Trophoblast cell (in vitro differentiated cells and primary cell): ENCODE measurements at regions not wholly inside any gene's neighbourhood (a gene's known extent, or its start where the extent isn't known, plus 50 kb on each side); places are given as distances from the start of the nearest gene placed in this dataset.
"Not testable (repeated sequence)": the region's sequence is repeated elsewhere in the genome, so short reads cannot be mapped to it uniquely, and the experiment has no call there.

Experiments
- DNase-seq, 2 donors: peaks; one replicate each; pipeline ENCODE4 v3.0.0-alpha.2; 2016
- H2AFZ ChIP-seq: 2 replicates; pipeline ENCODE4 v1.6.1; 2013; ENCODE audit warnings: low read length, moderate library complexity, mild to moderate bottlenecking; ENCODE audit not compliant: insufficient read depth, poor library complexity
- H2AK5ac ChIP-seq: 2 replicates; pipeline ENCODE4 v1.6.1; 2013; ENCODE audit warnings: mild to moderate bottlenecking, low read length
- H2BK120ac ChIP-seq: 2 replicates; pipeline ENCODE4 v1.6.1; 2013; ENCODE audit warnings: low read length, mild to moderate bottlenecking, moderate library complexity; ENCODE audit not compliant: insufficient read depth, poor library complexity
- H2BK12ac ChIP-seq: 2 replicates; pipeline ENCODE4 v1.6.1; 2013; ENCODE audit warnings: mild to moderate bottlenecking, low read length, moderate library complexity
- H2BK5ac ChIP-seq: 2 replicates; pipeline ENCODE4 v1.6.1; 2013; ENCODE audit warnings: low read length, low read depth, moderate library complexity, mild to moderate bottlenecking; ENCODE audit not compliant: poor library complexity
- H3K14ac ChIP-seq: 2 replicates; pipeline ENCODE4 v1.6.1; 2013; ENCODE audit warnings: mild to moderate bottlenecking, low read length
- H3K18ac ChIP-seq: 2 replicates; pipeline ENCODE4 v1.6.1; 2013; ENCODE audit warnings: mild to moderate bottlenecking, low read length
- H3K23ac ChIP-seq: 2 replicates; pipeline ENCODE4 v1.6.1; 2013; ENCODE audit warnings: low read length
- H3K27ac ChIP-seq: 2 replicates; pipeline ENCODE4 v1.5.1; 2013; ENCODE audit warnings: low read depth, mild to moderate bottlenecking, inconsistent platforms, low read length, moderate library complexity
- H3K27me3 ChIP-seq: 2 replicates; pipeline ENCODE4 v1.6.1; 2013; ENCODE audit warnings: inconsistent platforms, mild to moderate bottlenecking, low read length, moderate library complexity; ENCODE audit not compliant: insufficient read depth
- H3K36me3 ChIP-seq, 2 experiments: 1 replicate in 1 of 2; 2 replicates in 1 of 2; pipeline ENCODE4 v1.6.1; 2013; ENCODE audit warnings: low read length in 2 of 2, mild to moderate bottlenecking in 2 of 2, moderate library complexity in 1 of 2; ENCODE audit not compliant: insufficient read depth in 2 of 2, control insufficient read depth in 1 of 2
- H3K4ac ChIP-seq: 2 replicates; pipeline ENCODE4 v1.6.1; 2013; ENCODE audit warnings: low read depth, mild to moderate bottlenecking, low read length, moderate library complexity
- H3K4me1 ChIP-seq, 2 experiments: 1 replicate in 1 of 2; 2 replicates in 1 of 2; pipeline ENCODE4 v1.6.1; 2013; ENCODE audit warnings: low read length in 2 of 2, mild to moderate bottlenecking in 2 of 2, moderate library complexity in 1 of 2; ENCODE audit not compliant: insufficient read depth in 2 of 2, control insufficient read depth in 1 of 2
- H3K4me2 ChIP-seq: 2 replicates; pipeline ENCODE4 v1.6.1; 2013; ENCODE audit warnings: inconsistent platforms, mild to moderate bottlenecking, low read length, moderate library complexity
- H3K4me3 ChIP-seq: 2 replicates; pipeline ENCODE4 v1.5.1; 2013; ENCODE audit warnings: mild to moderate bottlenecking, low read depth, low read length, inconsistent platforms
- H3K79me1 ChIP-seq: one replicate; pipeline ENCODE4 v1.6.1; 2013; ENCODE audit warnings: low read length
- H3K79me2 ChIP-seq: 2 replicates; pipeline ENCODE4 v1.6.1; 2013; ENCODE audit warnings: low read length, mild to moderate bottlenecking; ENCODE audit not compliant: control insufficient read depth, insufficient read depth, poor library complexity
- H3K9ac ChIP-seq: 2 replicates; pipeline ENCODE4 v1.6.1; 2013; ENCODE audit warnings: mild to moderate bottlenecking, low read length
- H3K9me3 ChIP-seq: 2 replicates; pipeline ENCODE4 v1.6.1; 2013; ENCODE audit warnings: low read depth, mild to moderate bottlenecking, control low read depth, inconsistent platforms, low read length; ENCODE audit not compliant: insufficient read depth
- H4K12ac ChIP-seq: 2 replicates; pipeline ENCODE4 v1.6.1; 2013; ENCODE audit warnings: low read depth, mild to moderate bottlenecking, low read length, moderate library complexity
- H4K8ac ChIP-seq: 2 replicates; pipeline ENCODE4 v1.6.1; 2013; ENCODE audit warnings: low read depth, mild to moderate bottlenecking, low read length, moderate library complexity
- H4K91ac ChIP-seq: one replicate; pipeline ENCODE4 v1.6.1; 2013; ENCODE audit warnings: low read depth, mild to moderate bottlenecking, low read length, moderate library complexity
- WGBS: extraction: QIAGEN DNeasy Blood & Tissue Kit; methylation state at CpG from one replicate; pipeline ENCODE4 v1.1.7; 2013; ENCODE audit warnings: missing lambda C conversion rate; ENCODE audit not compliant: insufficient read length, insufficient coverage; ENCODE audit errors: extremely low coverage; 5-methylcytosine and 5-hydroxymethylcytosine counted together

DNA sequence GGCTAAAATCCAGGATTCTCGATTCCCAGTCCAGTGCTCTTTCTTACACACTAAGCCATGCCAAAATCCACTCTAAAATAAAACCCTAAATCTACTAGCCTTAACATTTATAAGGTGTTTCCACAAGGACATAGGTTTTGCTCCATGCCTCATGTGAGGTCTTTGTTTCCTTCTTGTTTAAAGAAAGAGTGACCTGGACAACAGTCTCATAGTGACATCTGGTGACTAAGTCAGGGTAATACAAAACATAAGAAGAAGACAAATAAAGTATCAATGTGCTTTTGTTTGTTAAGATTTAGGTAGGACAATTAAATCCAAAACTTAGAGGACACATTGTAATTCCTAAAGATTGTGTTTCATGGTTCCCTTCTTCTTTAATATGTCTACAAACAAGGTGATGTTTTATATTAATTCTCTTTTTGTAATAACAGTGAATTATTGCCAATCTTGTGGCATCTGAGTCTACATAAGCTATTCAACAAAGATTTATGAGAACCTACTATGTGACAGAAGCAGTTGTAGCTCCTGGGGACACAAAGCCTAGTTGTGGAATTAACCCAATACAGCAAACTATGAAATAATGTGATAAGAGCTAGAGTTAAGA lies 93.0 kb upstream of the TRIM77 start:
- not testable (repeated sequence) for H4K12ac ChIP-seq, H3K14ac ChIP-seq, H2BK5ac ChIP-seq, H3K23ac ChIP-seq, H3K79me2 ChIP-seq, H3K4me2 ChIP-seq, H3K4ac ChIP-seq, H4K8ac ChIP-seq, H2AFZ ChIP-seq, H3K27ac ChIP-seq, H3K4me3 ChIP-seq, H3K36me3 ChIP-seq, H3K9me3 ChIP-seq, H3K4me1 ChIP-seq, H3K79me1 ChIP-seq, H3K9ac ChIP-seq, H2AK5ac ChIP-seq, H2BK120ac ChIP-seq, H3K27me3 ChIP-seq, H3K18ac ChIP-seq, H4K91ac ChIP-seq, H2BK12ac ChIP-seq
- peak in 1 of 2 donors; percentile 27 for DNase-seq
- WGBS: no CpG with 5 or more reads among the region's 1 CpG

DNA sequence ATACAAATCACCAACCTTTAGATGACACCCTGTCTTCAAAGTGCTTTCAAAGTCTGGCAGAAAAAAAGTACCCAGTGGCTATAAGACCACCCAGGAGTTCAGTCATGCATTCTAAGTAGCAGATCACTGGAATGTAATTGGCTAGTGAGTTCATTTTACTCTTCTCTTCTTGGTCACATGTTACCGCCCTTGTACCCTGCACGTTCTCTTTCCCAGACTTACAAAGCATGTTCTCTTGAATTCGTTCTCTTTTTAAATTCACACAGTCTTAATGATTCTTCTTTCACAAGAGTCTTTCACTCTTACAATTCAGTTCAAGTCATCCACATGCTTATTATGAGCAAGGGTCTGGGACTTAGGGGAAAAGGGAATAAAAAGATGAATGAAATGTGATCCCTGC lies 89.4 kb upstream of the TRIM77 start:
- H3K18ac ChIP-seq, H3K36me3 ChIP-seq, H3K14ac ChIP-seq, H3K27me3 ChIP-seq, H3K4ac ChIP-seq, H3K9ac ChIP-seq, H3K27ac ChIP-seq, H3K4me3 ChIP-seq, H4K12ac ChIP-seq, H3K79me2 ChIP-seq, H2AK5ac ChIP-seq, DNase-seq, H3K4me1 ChIP-seq, H3K9me3 ChIP-seq, H3K23ac ChIP-seq, H3K79me1 ChIP-seq, H3K4me2 ChIP-seq, H4K91ac ChIP-seq, H4K8ac ChIP-seq, H2AFZ ChIP-seq, H2BK120ac ChIP-seq, H2BK12ac ChIP-seq, H2BK5ac ChIP-seq: not testable (repeated sequence)
- no CpG with 5 or more reads among the region's 3 CpGs for WGBS

DNA sequence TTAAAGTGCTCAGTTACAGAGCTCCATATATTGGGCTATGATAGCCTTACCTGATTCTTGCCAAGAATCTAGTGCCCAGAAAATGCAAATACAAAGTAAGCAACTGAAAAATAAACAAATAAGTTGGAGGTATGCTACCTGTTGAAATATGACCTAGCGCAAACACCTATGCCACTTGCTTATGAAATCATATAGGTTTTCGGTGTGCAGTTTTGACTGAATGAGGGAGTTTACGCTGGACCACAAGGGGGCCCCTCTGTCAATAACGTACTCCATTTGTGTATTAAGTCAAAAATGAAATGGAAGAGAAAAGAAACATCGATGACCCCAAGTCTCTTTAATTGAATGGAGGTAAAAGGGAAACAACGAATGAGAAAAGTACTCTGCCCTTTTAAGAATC lies 84.9 kb upstream of the TRIM77 start:
- H2BK120ac ChIP-seq: no peak overlapping the region
- H3K4me3 ChIP-seq: no peak overlapping the region
- H4K8ac ChIP-seq: no peak overlapping the region
- no peak overlapping the region for H4K12ac ChIP-seq
- no peak overlapping the region for H2BK12ac ChIP-seq
- H2AK5ac ChIP-seq: no peak overlapping the region
- no peaks in the 10 kb centered on the region for H3K36me3 ChIP-seq
- no peak overlapping the region for H3K27ac ChIP-seq
- no peak overlapping the region for H3K4me2 ChIP-seq
- no peaks in the 10 kb centered on the region for H3K79me2 ChIP-seq
- no peaks in the 10 kb centered on the region for H3K9me3 ChIP-seq
- no CpG with 5 or more reads among the region's 6 CpGs for WGBS
- no peak overlapping the region for H4K91ac ChIP-seq
- H3K23ac ChIP-seq: no peak overlapping the region
- DNase-seq: no peak
- no peak overlapping the region for H3K4ac ChIP-seq
- H3K79me1 ChIP-seq: no peaks in the 10 kb centered on the region
- no peaks in the 10 kb centered on the region for H3K4me1 ChIP-seq
- no peak overlapping the region for H3K14ac ChIP-seq
- H2BK5ac ChIP-seq: no peak overlapping the region
- H3K18ac ChIP-seq: no peak overlapping the region
- no peak overlapping the region for H3K9ac ChIP-seq
- H2AFZ ChIP-seq: no peak overlapping the region
- H3K27me3 ChIP-seq: no peaks in the 10 kb centered on the region

DNA sequence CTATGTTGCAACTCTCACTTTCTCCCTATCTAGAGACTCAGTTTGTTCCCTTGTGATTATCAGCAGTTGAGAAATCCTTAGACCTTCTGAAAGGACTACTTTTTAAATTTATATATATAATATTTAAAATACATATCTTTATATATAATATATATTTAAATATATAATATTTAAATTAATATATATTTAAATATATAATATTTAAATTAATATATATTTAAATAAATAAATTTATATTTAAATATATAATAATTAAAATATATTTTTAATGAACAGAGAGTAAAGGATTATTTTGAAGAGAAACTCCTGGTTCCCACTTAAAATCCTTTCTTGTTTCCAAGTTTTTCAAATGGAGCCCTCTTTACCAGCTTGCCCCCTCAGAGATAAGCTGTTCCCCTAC lies 83.7 kb upstream of the TRIM77 start:
- Histone ChIP-seq H3K36me3 (no peaks in the 10 kb centered on the region), H2BK12ac (no peak overlapping the region), H4K12ac (no peak overlapping the region), H2BK120ac (no peak overlapping the region), H3K4ac (no peak overlapping the region), H3K4me2 (no peak overlapping the region), H3K4me1 (no peaks in the 10 kb centered on the region), H3K18ac (no peak overlapping the region), H4K91ac (no peak overlapping the region), H3K23ac (no peak overlapping the region), H2AFZ (no peak overlapping the region), H3K79me2 (no peaks in the 10 kb centered on the region), H3K27me3 (no peaks in the 10 kb centered on the region), H3K14ac (no peak overlapping the region), H3K4me3 (no peak overlapping the region), H2AK5ac (no peak overlapping the region), H3K9ac (no peak overlapping the region), H3K79me1 (no peaks in the 10 kb centered on the region), H3K9me3 (no peaks in the 10 kb centered on the region), H2BK5ac (no peak overlapping the region), H4K8ac (no peak overlapping the region), H3K27ac (no peak overlapping the region)
- DNase-seq: no peak
